ENCODE measurements at regions not wholly inside any gene's neighbourhood (a gene's known extent, or its start where the extent isn't known, plus 50 kb on each side); places are given as distances from the start of the nearest gene placed in this dataset.

- Histone ChIP-seq H3K27me3 (ENCODE audit: insufficient read depth, low read length) (no peaks in the 10 kb centered on the region), H3K79me2 (ENCODE audit: insufficient read depth, low read length) (no peaks in the 10 kb centered on the region), H3K27ac (ENCODE audit: low read depth, low read length) (no peak overlapping the region), H2AFZ (ENCODE audit: low read depth, low read length) (no peak overlapping the region), H4K20me1 (ENCODE audit: insufficient read depth, low read length) (no peaks in the 10 kb centered on the region), H3K4me2 (ENCODE audit: low read length) (no peak overlapping the region), H3K4me3 (ENCODE audit: insufficient read depth, low read depth, low read length) (no peak overlapping the region), H3K9me3 (ENCODE audit: insufficient read depth, low read depth, low read length) (no peaks in the 10 kb centered on the region), H3K4me1 (ENCODE audit: insufficient read depth, low read length) (no peaks in the 10 kb centered on the region), H3K9ac (ENCODE audit: low read length) (no peak overlapping the region), H3K36me3 (ENCODE audit: insufficient read depth, low read length) (no peaks in the 10 kb centered on the region)
- Mint-ChIP-seq H3K4me1 (ENCODE audit: low read depth, unreplicated experiment) (peaks cover 7% of the 10 kb centered on the region), H3K9me3 (ENCODE audit: unreplicated experiment) (peaks cover 9% of the 10 kb centered on the region), H3K36me3 (ENCODE audit: low read depth, unreplicated experiment) (no peaks in the 10 kb centered on the region), H3K4me3 (ENCODE audit: unreplicated experiment) (no peak overlapping the region), H3K27me3 (ENCODE audit: low read depth, unreplicated experiment) (no peaks in the 10 kb centered on the region), H3K27ac (ENCODE audit: unreplicated experiment) (no peak overlapping the region)
- FAIRE-seq = peak; percentile 39
- peak; percentile 89 for DNase-seq (ENCODE audit: low read depth)
- TF ChIP-seq EZH2 (IDR thresholded peaks at IDR 0.05; ENCODE audit: insufficient read depth, low read length) = no peak
- TF ChIP-seq CTCF (IDR thresholded peaks at IDR 0.05; ENCODE audit: insufficient read depth, low read depth, low read length) = no peak
These were observed 349.4 kb downstream of the DUSP10 start for GRCh38 chr1:221392453-221392852.

DNA sequence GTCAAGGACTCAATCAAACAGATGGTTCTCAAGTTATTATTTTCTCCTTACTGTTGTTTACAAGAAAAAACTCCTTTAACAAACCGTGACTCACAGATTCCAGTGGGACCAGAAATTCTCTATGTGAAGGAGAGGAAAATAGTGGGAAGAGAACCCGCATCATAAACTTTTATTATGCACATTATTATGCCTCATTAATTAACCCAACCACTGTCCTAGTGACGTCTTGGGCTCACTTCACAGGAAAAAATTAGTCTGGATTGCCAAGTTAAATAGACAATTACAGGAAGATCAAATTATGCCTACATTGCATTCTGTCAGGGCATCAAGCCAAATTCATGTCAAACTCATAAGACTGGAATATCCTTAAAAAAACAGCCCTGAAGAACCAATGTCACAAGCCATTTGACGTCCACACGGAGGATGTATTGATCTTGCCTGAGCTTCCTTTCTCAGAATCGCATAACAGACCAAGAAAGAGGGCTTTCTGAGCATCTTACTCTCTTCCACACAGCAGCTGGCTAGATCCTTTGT, 347.8 kb downstream of the DUSP10 start:
- Histone ChIP-seq H3K27ac (ENCODE audit: low read depth, low read length) (no peak overlapping the region), H3K9ac (ENCODE audit: low read length) (no peak overlapping the region), H3K4me1 (ENCODE audit: insufficient read depth, low read length) (no peaks in the 10 kb centered on the region), H2AFZ (ENCODE audit: low read depth, low read length) (no peak overlapping the region), H3K79me2 (ENCODE audit: insufficient read depth, low read length) (no peaks in the 10 kb centered on the region), H3K36me3 (ENCODE audit: insufficient read depth, low read length) (no peaks in the 10 kb centered on the region), H4K20me1 (ENCODE audit: insufficient read depth, low read length) (no peaks in the 10 kb centered on the region), H3K4me3 (ENCODE audit: insufficient read depth, low read depth, low read length) (no peak overlapping the region), H3K27me3 (ENCODE audit: insufficient read depth, low read length) (no peaks in the 10 kb centered on the region), H3K9me3 (ENCODE audit: insufficient read depth, low read depth, low read length) (no peaks in the 10 kb centered on the region), H3K4me2 (ENCODE audit: low read length) (no peak overlapping the region)
- no peaks in the 10 kb centered on the region for H3K27me3 Mint-ChIP-seq (ENCODE audit: low read depth, unreplicated experiment)
- no peak for TF ChIP-seq CTCF (IDR thresholded peaks at IDR 0.05; ENCODE audit: insufficient read depth, low read depth, low read length)
- TF ChIP-seq EZH2 (IDR thresholded peaks at IDR 0.05; ENCODE audit: insufficient read depth, low read length) = no peak
- H3K27ac Mint-ChIP-seq (ENCODE audit: unreplicated experiment) = no peak overlapping the region
- peaks cover 16% of the 10 kb centered on the region for H3K9me3 Mint-ChIP-seq (ENCODE audit: unreplicated experiment)
- H3K4me1 Mint-ChIP-seq (ENCODE audit: low read depth, unreplicated experiment) = peaks cover 7% of the 10 kb centered on the region
- FAIRE-seq (no peak), DNase-seq (ENCODE audit: low read depth) (peak; percentile 94)
- H3K36me3 Mint-ChIP-seq (ENCODE audit: low read depth, unreplicated experiment) = no peaks in the 10 kb centered on the region
- H3K4me3 Mint-ChIP-seq (ENCODE audit: unreplicated experiment) = no peak overlapping the region

- Histone ChIP-seq H3K4me1 (ENCODE audit: insufficient read depth, low read length) (no peaks in the 10 kb centered on the region), H3K9ac (ENCODE audit: low read length) (no peak overlapping the region), H3K9me3 (ENCODE audit: insufficient read depth, low read depth, low read length) (no peaks in the 10 kb centered on the region), H3K4me3 (ENCODE audit: insufficient read depth, low read depth, low read length) (no peak overlapping the region), H2AFZ (ENCODE audit: low read depth, low read length) (no peak overlapping the region), H3K4me2 (ENCODE audit: low read length) (no peak overlapping the region), H4K20me1 (ENCODE audit: insufficient read depth, low read length) (no peaks in the 10 kb centered on the region), H3K27me3 (ENCODE audit: insufficient read depth, low read length) (no peaks in the 10 kb centered on the region), H3K36me3 (ENCODE audit: insufficient read depth, low read length) (no peaks in the 10 kb centered on the region), H3K27ac (ENCODE audit: low read depth, low read length) (no peak overlapping the region), H3K79me2 (ENCODE audit: insufficient read depth, low read length) (no peaks in the 10 kb centered on the region)
- Mint-ChIP-seq H3K27ac (ENCODE audit: unreplicated experiment) (no peak overlapping the region), H3K9me3 (ENCODE audit: unreplicated experiment) (peaks cover 15% of the 10 kb centered on the region), H3K36me3 (ENCODE audit: low read depth, unreplicated experiment) (no peaks in the 10 kb centered on the region), H3K4me1 (ENCODE audit: low read depth, unreplicated experiment) (peaks cover 7% of the 10 kb centered on the region), H3K27me3 (ENCODE audit: low read depth, unreplicated experiment) (no peaks in the 10 kb centered on the region), H3K4me3 (ENCODE audit: unreplicated experiment) (no peak overlapping the region)
- TF ChIP-seq EZH2 (IDR thresholded peaks at IDR 0.05; ENCODE audit: insufficient read depth, low read length) (no peak), CTCF (IDR thresholded peaks at IDR 0.05; ENCODE audit: insufficient read depth, low read depth, low read length) (no peak)
- no peak for FAIRE-seq
- no peak for DNase-seq (ENCODE audit: low read depth)
These were observed 345.4 kb downstream of the DUSP10 start for GRCh38 chr1:221396526-221396925.

Measured in astrocyte (in vitro differentiated cells and primary cell).